Liver (tissue), 8 donors: ENCODE measurements at regions not wholly inside any gene's neighbourhood (a gene's known extent, or its start where the extent isn't known, plus 50 kb on each side); places are given as distances from the start of the nearest gene placed in this dataset.

Experiments used
- DNase-seq: peaks from one replicate; pipeline ENCODE4 v3.0.0-alpha.2; 2017; ENCODE audit warnings: low spot score
- H3K27ac ChIP-seq, 2 donors: one replicate each; pipeline ENCODE4 v1.7.0; 2013; ENCODE audit warnings: inconsistent platforms in 2 of 2, low read length in 2 of 2, control low read depth in 1 of 2, low read depth in 1 of 2, mild to moderate bottlenecking in 1 of 2
- H3K27me3 ChIP-seq, 4 donors: one replicate each; pipeline versions ENCODE4 v1.6.1 to v1.7.0; 2013; ENCODE audit warnings: low read length in 3 of 4, inconsistent platforms in 1 of 4, mild to moderate bottlenecking in 1 of 4, moderate library complexity in 1 of 4; ENCODE audit not compliant: control insufficient read depth in 4 of 4, insufficient read depth in 4 of 4
- H3K36me3 ChIP-seq, 4 donors: one replicate each; pipeline versions ENCODE4 v1.6.1 to v1.7.0; 2013; ENCODE audit warnings: low read length in 3 of 4, mild to moderate bottlenecking in 3 of 4, low read depth in 1 of 4, moderate library complexity in 1 of 4; ENCODE audit not compliant: control insufficient read depth in 4 of 4, insufficient read depth in 3 of 4
- H3K4me1 ChIP-seq, 4 donors: one replicate each; pipeline versions ENCODE4 v1.6.1 to v1.7.0; 2013; ENCODE audit warnings: low read length in 3 of 4, mild to moderate bottlenecking in 3 of 4, moderate library complexity in 1 of 4; ENCODE audit not compliant: control insufficient read depth in 4 of 4, insufficient read depth in 4 of 4
- H3K4me3 ChIP-seq, 3 donors: one replicate each; pipeline versions ENCODE4 v1.6.1 to v1.7.0; 2013; ENCODE audit warnings: low read length in 3 of 3, control low read depth in 1 of 3, low read depth in 1 of 3, mild to moderate bottlenecking in 1 of 3
- H3K9ac ChIP-seq, 2 donors: one replicate each; pipeline ENCODE4 v1.7.0; 2013; ENCODE audit warnings: low read length in 2 of 2, mild to moderate bottlenecking in 2 of 2, moderate library complexity in 2 of 2, control low read depth in 1 of 2, low read depth in 1 of 2
- H3K9me3 ChIP-seq, 4 donors: one replicate each; pipeline versions ENCODE4 v1.6.1 to v1.7.0; 2013; ENCODE audit warnings: low read length in 3 of 4; ENCODE audit not compliant: control insufficient read depth in 4 of 4
- CTCF ChIP-seq: fragments of 150-350 bp; IDR thresholded peaks from 2 replicates; pipeline ENCODE4 v1.5.1; 2017; ENCODE audit warnings: improper control_type of control experiment, low read depth, low read length; ENCODE audit not compliant: missing input control
- HNF4A ChIP-seq, 2 donors: conservative IDR thresholded peaks; 2 replicates each; pipeline ENCODE4 v1.6.1; 2016; ENCODE audit warnings: antibody characterized with exemption in 2 of 2, mild to moderate bottlenecking in 2 of 2
- HNF4G ChIP-seq: IDR thresholded peaks from 2 replicates; pipeline ENCODE4 v1.6.1; 2016; ENCODE audit warnings: antibody characterized with exemption
- JUND ChIP-seq, 2 donors: IDR thresholded peaks; 2 replicates each; pipeline ENCODE4 v1.6.1; 2016; ENCODE audit warnings: antibody characterized with exemption in 2 of 2
- RXRA ChIP-seq, 2 donors: IDR thresholded peaks; 2 replicates each; pipeline ENCODE4 v1.6.1; 2017 to 2018; ENCODE audit warnings: antibody characterized with exemption in 2 of 2, mild to moderate bottlenecking in 1 of 2
- TAF1 ChIP-seq: conservative IDR thresholded peaks from 2 replicates; pipeline ENCODE4 v1.6.1; 2016; ENCODE audit warnings: antibody characterized with exemption, mild to moderate bottlenecking
- YY1 ChIP-seq: IDR thresholded peaks from 2 replicates; pipeline ENCODE4 v1.6.1; 2016; ENCODE audit warnings: antibody characterized with exemption, mild to moderate bottlenecking
- WGBS: extraction: QIAGEN DNeasy Blood & Tissue Kit; methylation state at CpG from one replicate; pipeline ENCODE4 v1.1.7; 2013; 5-methylcytosine and 5-hydroxymethylcytosine counted together
- TF ChIP-seq, protein P1 (sequence below): IDR thresholded peaks from 2 replicates; pipeline ENCODE4 v1.6.1; 2016; ENCODE audit warnings: antibody characterized with exemption
- TF ChIP-seq, protein P2 (sequence below): IDR thresholded peaks from 2 replicates; pipeline ENCODE4 v1.6.1; 2016; ENCODE audit warnings: antibody characterized with exemption
- TF ChIP-seq, protein P3 (sequence below): IDR thresholded peaks from 2 replicates; pipeline ENCODE4 v1.6.1; 2016; ENCODE audit warnings: antibody characterized with exemption
- donor health status: healthy.
- donor health status: healthy.
- donor health status: healthy.
- donor health status: healthy.
- donor health status: healthy.

GRCh38 chr3:104428337-104428925 lies 938.3 kb upstream of the ALCAM start (continued):
- TF ChIP-seq, protein P1, sequence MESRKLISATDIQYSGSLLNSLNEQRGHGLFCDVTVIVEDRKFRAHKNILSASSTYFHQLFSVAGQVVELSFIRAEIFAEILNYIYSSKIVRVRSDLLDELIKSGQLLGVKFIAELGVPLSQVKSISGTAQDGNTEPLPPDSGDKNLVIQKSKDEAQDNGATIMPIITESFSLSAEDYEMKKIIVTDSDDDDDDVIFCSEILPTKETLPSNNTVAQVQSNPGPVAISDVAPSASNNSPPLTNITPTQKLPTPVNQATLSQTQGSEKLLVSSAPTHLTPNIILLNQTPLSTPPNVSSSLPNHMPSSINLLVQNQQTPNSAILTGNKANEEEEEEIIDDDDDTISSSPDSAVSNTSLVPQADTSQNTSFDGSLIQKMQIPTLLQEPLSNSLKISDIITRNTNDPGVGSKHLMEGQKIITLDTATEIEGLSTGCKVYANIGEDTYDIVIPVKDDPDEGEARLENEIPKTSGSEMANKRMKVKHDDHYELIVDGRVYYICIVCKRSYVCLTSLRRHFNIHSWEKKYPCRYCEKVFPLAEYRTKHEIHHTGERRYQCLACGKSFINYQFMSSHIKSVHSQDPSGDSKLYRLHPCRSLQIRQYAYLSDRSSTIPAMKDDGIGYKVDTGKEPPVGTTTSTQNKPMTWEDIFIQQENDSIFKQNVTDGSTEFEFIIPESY, result no peak
- no peak for TF ChIP-seq HNF4A (conservative IDR thresholded peaks at IDR 0.05)
- no peak for TF ChIP-seq HNF4G

DNA sequence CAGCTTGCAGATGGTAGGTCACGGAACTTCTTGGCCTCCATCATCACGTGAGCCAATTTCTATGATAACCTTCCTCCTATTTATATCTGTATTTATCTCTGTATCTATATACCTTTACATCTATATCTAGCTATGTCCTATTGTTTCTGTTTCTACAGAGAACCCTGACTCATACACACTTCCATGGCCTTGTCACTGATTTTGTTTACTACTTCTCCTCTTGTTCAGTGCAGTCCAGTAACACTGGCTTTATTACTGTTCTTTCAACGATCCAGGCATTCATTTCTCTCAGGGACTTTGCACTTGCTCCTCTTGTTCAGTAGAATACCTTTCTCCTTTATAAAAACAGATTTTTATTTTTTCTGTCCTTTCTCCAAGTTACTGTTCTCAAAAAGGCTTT lies 937.0 kb upstream of the ALCAM start:
- Histone ChIP-seq H3K27me3 (no peaks in the 10 kb centered on the region), H3K36me3 (no peaks in the 10 kb centered on the region), H3K9me3 (no peaks in the 10 kb centered on the region), H3K9ac (no peak overlapping the region), H3K4me1 (no peaks in the 10 kb centered on the region), H3K4me3 (no peak overlapping the region), H3K27ac (no peak overlapping the region)
- WGBS, result 77% methylated on average over 3 of the region's 3 CpGs
- DNase-seq, result no peak
- TF ChIP-seq, protein P2, sequence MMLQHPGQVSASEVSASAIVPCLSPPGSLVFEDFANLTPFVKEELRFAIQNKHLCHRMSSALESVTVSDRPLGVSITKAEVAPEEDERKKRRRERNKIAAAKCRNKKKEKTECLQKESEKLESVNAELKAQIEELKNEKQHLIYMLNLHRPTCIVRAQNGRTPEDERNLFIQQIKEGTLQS, result no peak
- TF ChIP-seq, protein P1, result no peak
- TF ChIP-seq HNF4A (conservative IDR thresholded peaks at IDR 0.05) (no peak), TAF1 (no peak), CTCF (no peak)
- TF ChIP-seq, protein P3, sequence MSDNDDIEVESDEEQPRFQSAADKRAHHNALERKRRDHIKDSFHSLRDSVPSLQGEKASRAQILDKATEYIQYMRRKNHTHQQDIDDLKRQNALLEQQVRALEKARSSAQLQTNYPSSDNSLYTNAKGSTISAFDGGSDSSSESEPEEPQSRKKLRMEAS, result no peak

GRCh38 chr3:104436506-104436905 lies 930.2 kb upstream of the ALCAM start:
- TF ChIP-seq RXRA (IDR thresholded peaks at IDR 0.05) (no peak), HNF4G (no peak), YY1 (no peak), HNF4A (conservative IDR thresholded peaks at IDR 0.05) (no peak), JUND (IDR thresholded peaks at IDR 0.05) (no peak)
- TF ChIP-seq, protein P2, result no peak
- WGBS, result 88% methylated on average over 1 of the region's 1 CpG
- H3K4me3 ChIP-seq, result no peak overlapping the region
- no peaks in the 10 kb centered on the region for H3K27me3 ChIP-seq
- H3K36me3 ChIP-seq, result no peaks in the 10 kb centered on the region
- no peak for DNase-seq
- no peaks in the 10 kb centered on the region for H3K9me3 ChIP-seq
- no peak overlapping the region for H3K27ac ChIP-seq
- H3K4me1 ChIP-seq, result no peaks in the 10 kb centered on the region
- no peak overlapping the region for H3K9ac ChIP-seq
